ENCODE measurements at regions not wholly inside any gene's neighbourhood (a gene's known extent, or its start where the extent isn't known, plus 50 kb on each side); places are given as distances from the start of the nearest gene placed in this dataset.

GRCh38 chr2:162929571-162929970 is 91.0 kb upstream of the KCNH7 start (continued):
- TF ChIP-seq, protein P1, sequence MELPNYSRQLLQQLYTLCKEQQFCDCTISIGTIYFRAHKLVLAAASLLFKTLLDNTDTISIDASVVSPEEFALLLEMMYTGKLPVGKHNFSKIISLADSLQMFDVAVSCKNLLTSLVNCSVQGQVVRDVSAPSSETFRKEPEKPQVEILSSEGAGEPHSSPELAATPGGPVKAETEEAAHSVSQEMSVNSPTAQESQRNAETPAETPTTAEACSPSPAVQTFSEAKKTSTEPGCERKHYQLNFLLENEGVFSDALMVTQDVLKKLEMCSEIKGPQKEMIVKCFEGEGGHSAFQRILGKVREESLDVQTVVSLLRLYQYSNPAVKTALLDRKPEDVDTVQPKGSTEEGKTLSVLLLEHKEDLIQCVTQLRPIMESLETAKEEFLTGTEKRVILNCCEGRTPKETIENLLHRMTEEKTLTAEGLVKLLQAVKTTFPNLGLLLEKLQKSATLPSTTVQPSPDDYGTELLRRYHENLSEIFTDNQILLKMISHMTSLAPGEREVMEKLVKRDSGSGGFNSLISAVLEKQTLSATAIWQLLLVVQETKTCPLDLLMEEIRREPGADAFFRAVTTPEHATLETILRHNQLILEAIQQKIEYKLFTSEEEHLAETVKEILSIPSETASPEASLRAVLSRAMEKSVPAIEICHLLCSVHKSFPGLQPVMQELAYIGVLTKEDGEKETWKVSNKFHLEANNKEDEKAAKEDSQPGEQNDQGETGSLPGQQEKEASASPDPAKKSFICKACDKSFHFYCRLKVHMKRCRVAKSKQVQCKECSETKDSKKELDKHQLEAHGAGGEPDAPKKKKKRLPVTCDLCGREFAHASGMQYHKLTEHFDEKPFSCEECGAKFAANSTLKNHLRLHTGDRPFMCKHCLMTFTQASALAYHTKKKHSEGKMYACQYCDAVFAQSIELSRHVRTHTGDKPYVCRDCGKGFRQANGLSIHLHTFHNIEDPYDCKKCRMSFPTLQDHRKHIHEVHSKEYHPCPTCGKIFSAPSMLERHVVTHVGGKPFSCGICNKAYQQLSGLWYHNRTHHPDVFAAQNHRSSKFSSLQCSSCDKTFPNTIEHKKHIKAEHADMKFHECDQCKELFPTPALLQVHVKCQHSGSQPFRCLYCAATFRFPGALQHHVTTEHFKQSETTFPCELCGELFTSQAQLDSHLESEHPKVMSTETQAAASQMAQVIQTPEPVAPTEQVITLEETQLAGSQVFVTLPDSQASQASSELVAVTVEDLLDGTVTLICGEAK (IDR thresholded peaks at IDR 0.05), result no peak
- TF ChIP-seq, protein P1 (CRISPR knock-in tag; IDR thresholded peaks at IDR 0.05), result no peak
- TF ChIP-seq DMBX1 (CRISPR knock-in tag; IDR thresholded peaks at IDR 0.05; ENCODE audit: borderline replicate concordance), result no peak
- TF ChIP-seq, protein P2, sequence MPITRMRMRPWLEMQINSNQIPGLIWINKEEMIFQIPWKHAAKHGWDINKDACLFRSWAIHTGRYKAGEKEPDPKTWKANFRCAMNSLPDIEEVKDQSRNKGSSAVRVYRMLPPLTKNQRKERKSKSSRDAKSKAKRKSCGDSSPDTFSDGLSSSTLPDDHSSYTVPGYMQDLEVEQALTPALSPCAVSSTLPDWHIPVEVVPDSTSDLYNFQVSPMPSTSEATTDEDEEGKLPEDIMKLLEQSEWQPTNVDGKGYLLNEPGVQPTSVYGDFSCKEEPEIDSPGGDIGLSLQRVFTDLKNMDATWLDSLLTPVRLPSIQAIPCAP (CRISPR knock-in tag; IDR thresholded peaks at IDR 0.05; ENCODE audit: borderline replicate concordance), result no peak
- no peak for TF ChIP-seq OTX1 (CRISPR knock-in tag; IDR thresholded peaks at IDR 0.05)
- no peak for TF ChIP-seq RBM25 (IDR thresholded peaks at IDR 0.05; ENCODE audit: low read depth, low read length, severe bottlenecking)
- no peak for TF ChIP-seq BACH1 (tag; IDR thresholded peaks at IDR 0.05)
- no peak for TF ChIP-seq ZBTB1 (CRISPR knock-in tag; IDR thresholded peaks at IDR 0.05; ENCODE audit: borderline replicate concordance, low read depth)
- no peak for TF ChIP-seq GTF2F1 (IDR thresholded peaks at IDR 0.05; ENCODE audit: low read depth, low read length)
- no peak for TF ChIP-seq ZC3H11A (IDR thresholded peaks at IDR 0.05; ENCODE audit: low read depth, low read length)
- TF ChIP-seq ZC3H4 (CRISPR knock-in tag; IDR thresholded peaks at IDR 0.05; ENCODE audit: borderline replicate concordance), result no peak
- no peak for TF ChIP-seq ZNF592 (IDR thresholded peaks at IDR 0.05)
